ENCODE measurements at regions not wholly inside any gene's neighbourhood (a gene's known extent, or its start where the extent isn't known, plus 50 kb on each side); places are given as distances from the start of the nearest gene placed in this dataset.

GRCh38 chr6:40960742-40961430, 78.1 kb downstream of the UNC5CL start:
- TF ChIP-seq, protein P1, sequence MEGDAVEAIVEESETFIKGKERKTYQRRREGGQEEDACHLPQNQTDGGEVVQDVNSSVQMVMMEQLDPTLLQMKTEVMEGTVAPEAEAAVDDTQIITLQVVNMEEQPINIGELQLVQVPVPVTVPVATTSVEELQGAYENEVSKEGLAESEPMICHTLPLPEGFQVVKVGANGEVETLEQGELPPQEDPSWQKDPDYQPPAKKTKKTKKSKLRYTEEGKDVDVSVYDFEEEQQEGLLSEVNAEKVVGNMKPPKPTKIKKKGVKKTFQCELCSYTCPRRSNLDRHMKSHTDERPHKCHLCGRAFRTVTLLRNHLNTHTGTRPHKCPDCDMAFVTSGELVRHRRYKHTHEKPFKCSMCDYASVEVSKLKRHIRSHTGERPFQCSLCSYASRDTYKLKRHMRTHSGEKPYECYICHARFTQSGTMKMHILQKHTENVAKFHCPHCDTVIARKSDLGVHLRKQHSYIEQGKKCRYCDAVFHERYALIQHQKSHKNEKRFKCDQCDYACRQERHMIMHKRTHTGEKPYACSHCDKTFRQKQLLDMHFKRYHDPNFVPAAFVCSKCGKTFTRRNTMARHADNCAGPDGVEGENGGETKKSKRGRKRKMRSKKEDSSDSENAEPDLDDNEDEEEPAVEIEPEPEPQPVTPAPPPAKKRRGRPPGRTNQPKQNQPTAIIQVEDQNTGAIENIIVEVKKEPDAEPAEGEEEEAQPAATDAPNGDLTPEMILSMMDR (conservative IDR thresholded peaks at IDR 0.05; ENCODE audit: low read depth, low read length) = no peak
- TF ChIP-seq EZH2 (IDR thresholded peaks at IDR 0.05; ENCODE audit: borderline replicate concordance, low read depth, low read length, poor library complexity, severe bottlenecking) = no peak
- ChIA-PET CTCF (interaction anchor here (0.7 kb wide), 1 partner anchor 67 kb away, joined by 3 read pairs; no protein-coding TSS in a partner anchor), POLR2A (ENCODE audit: low non-redundant PET) (no interaction called here)

GRCh38 chr6:40959781-40960327, 79.2 kb downstream of the UNC5CL start:
- CTCF ChIA-PET = no interaction called here

More at GRCh38 chr6:40960742-40961430, 78.1 kb downstream of the UNC5CL start:
- Histone ChIP-seq H3K9me3 (ENCODE audit: low read depth, low read length, poor library complexity, severe bottlenecking) (no peaks in the 10 kb centered on the region), H3K27ac (ENCODE audit: low read depth, low read length, poor library complexity, severe bottlenecking) (no peak overlapping the region), H3K36me3 (ENCODE audit: insufficient read depth, low read length, poor library complexity, severe bottlenecking) (no peaks in the 10 kb centered on the region), H3K4me1 (ENCODE audit: insufficient read depth, low read length, poor library complexity, severe bottlenecking) (no peaks in the 10 kb centered on the region), H3K4me3 (ENCODE audit: low read depth, low read length, poor library complexity, severe bottlenecking) (no peak overlapping the region), H3K27me3 (replicated peaks; ENCODE audit: insufficient read depth, low read depth, low read length, poor library complexity) (no peaks in the 10 kb centered on the region)
- no peak for DNase-seq (ENCODE audit: low spot score)
- intact Hi-C loops (cut with micrococcal nuclease; ENCODE audit: unreplicated experiment) = no loop called here
- no TSS peak for BruUV-seq (replicated peaks)

GRCh38 chr6:40958738-40959137, 80.3 kb downstream of the UNC5CL start:
- H3K27ac ChIP-seq (ENCODE audit: low read depth, low read length, poor library complexity, severe bottlenecking) = no peak overlapping the region
- no peaks in the 10 kb centered on the region for H3K4me1 ChIP-seq (ENCODE audit: insufficient read depth, low read length, poor library complexity, severe bottlenecking)
- TF ChIP-seq EZH2 (IDR thresholded peaks at IDR 0.05; ENCODE audit: borderline replicate concordance, low read depth, low read length, poor library complexity, severe bottlenecking) = no peak
- TF ChIP-seq, protein P1 (conservative IDR thresholded peaks at IDR 0.05; ENCODE audit: low read depth, low read length) = no peak
- DNase-seq (ENCODE audit: low spot score) = no peak
- BruUV-seq (replicated peaks) = no TSS peak
- H3K36me3 ChIP-seq (ENCODE audit: insufficient read depth, low read length, poor library complexity, severe bottlenecking) = no peaks in the 10 kb centered on the region
- CTCF ChIA-PET = no interaction called here
- H3K9me3 ChIP-seq (ENCODE audit: low read depth, low read length, poor library complexity, severe bottlenecking) = no peaks in the 10 kb centered on the region
- H3K27me3 ChIP-seq (replicated peaks; ENCODE audit: insufficient read depth, low read depth, low read length, poor library complexity) = no peaks in the 10 kb centered on the region
- POLR2A ChIA-PET (ENCODE audit: low non-redundant PET) = no interaction called here
- H3K4me3 ChIP-seq (ENCODE audit: low read depth, low read length, poor library complexity, severe bottlenecking) = no peak overlapping the region
- intact Hi-C loops (cut with micrococcal nuclease; ENCODE audit: unreplicated experiment) = no loop called here

More at GRCh38 chr6:40959781-40960327, 79.2 kb downstream of the UNC5CL start:
- BruUV-seq (replicated peaks) = no TSS peak
- POLR2A ChIA-PET (ENCODE audit: low non-redundant PET) = no interaction called here
- intact Hi-C loops (cut with micrococcal nuclease; ENCODE audit: unreplicated experiment) = no loop called here
- Histone ChIP-seq H3K27me3 (replicated peaks; ENCODE audit: insufficient read depth, low read depth, low read length, poor library complexity) (no peaks in the 10 kb centered on the region), H3K9me3 (ENCODE audit: low read depth, low read length, poor library complexity, severe bottlenecking) (no peaks in the 10 kb centered on the region), H3K27ac (ENCODE audit: low read depth, low read length, poor library complexity, severe bottlenecking) (no peak overlapping the region), H3K36me3 (ENCODE audit: insufficient read depth, low read length, poor library complexity, severe bottlenecking) (no peaks in the 10 kb centered on the region), H3K4me1 (ENCODE audit: insufficient read depth, low read length, poor library complexity, severe bottlenecking) (no peaks in the 10 kb centered on the region), H3K4me3 (ENCODE audit: low read depth, low read length, poor library complexity, severe bottlenecking) (no peak overlapping the region)
- TF ChIP-seq, protein P1 (conservative IDR thresholded peaks at IDR 0.05; ENCODE audit: low read depth, low read length) = no peak
- TF ChIP-seq EZH2 (IDR thresholded peaks at IDR 0.05; ENCODE audit: borderline replicate concordance, low read depth, low read length, poor library complexity, severe bottlenecking) = no peak
- no peak for DNase-seq (ENCODE audit: low spot score)
